Stomach (tissue), 8 donors: ENCODE measurements at regions not wholly inside any gene's neighbourhood (a gene's known extent, or its start where the extent isn't known, plus 50 kb on each side); places are given as distances from the start of the nearest gene placed in this dataset.

Experiments used
- DNase-seq, 2 donors: peaks; one replicate each; pipeline versions ENCODE4 v3.0.0 to v3.0.0-alpha.2; 2013 to 2019
- H3K27ac ChIP-seq, 5 donors: fragments of 200-600 bp in 4 of 5; sonication (generic) in 4 of 5; one replicate each; pipeline ENCODE4 v1.5.1; 2013 to 2019; ENCODE audit warnings: mild to moderate bottlenecking in 1 of 5, moderate library complexity in 1 of 5
- H3K27me3 ChIP-seq, 3 donors: fragments of 200-600 bp; sonication (generic); one replicate each; pipeline ENCODE4 v1.5.1; 2017 to 2019; ENCODE audit warnings: mixed run types in 1 of 3
- H3K36me3 ChIP-seq, 4 donors: fragments of 200-600 bp; sonication (generic); 1 replicate in 3 of 4; 2 replicates in 1 of 4; pipeline ENCODE4 v1.5.1; 2016 to 2019
- H3K4me1 ChIP-seq, 4 donors: fragments of 200-600 bp; sonication (generic); one replicate each; pipeline ENCODE4 v1.5.1; 2016 to 2019
- H3K4me3 ChIP-seq, 4 donors: fragments of 200-600 bp; sonication (generic) in 3 of 4; one replicate each; pipeline ENCODE4 v1.5.1; 2016 to 2019; ENCODE audit warnings: mild to moderate bottlenecking in 1 of 4
- H3K9me3 ChIP-seq, 4 donors: fragments of 200-600 bp; sonication (generic); one replicate each; pipeline ENCODE4 v1.5.1; 2016 to 2019
- EP300 ChIP-seq: sonication (generic); formaldehyde crosslinking; IDR thresholded peaks from one replicate; pipeline ENCODE4 v1.6.1; 2017; ENCODE audit warnings: antibody characterized with exemption
- POLR2A ChIP-seq, 4 donors: fragments of 450-650 bp; IDR thresholded peaks; one replicate each; pipeline ENCODE4 v1.6.1; 2016; ENCODE audit warnings: antibody characterized with exemption in 4 of 4, control low read depth in 2 of 4, mild to moderate bottlenecking in 1 of 4, moderate library complexity in 1 of 4
- POLR2AphosphoS5 ChIP-seq, 3 donors: sonication (generic); formaldehyde crosslinking; IDR thresholded peaks; one replicate each; pipeline ENCODE4 v1.6.1; 2016; ENCODE audit warnings: antibody characterized with exemption in 3 of 3
- WGBS, 5 donors: extraction: QIAGEN DNeasy Blood & Tissue Kit in 3 of 5; methylation state at CpG; one replicate each; pipeline versions ENCODE4 v1.1.5 to v1.1.7; 2013 to 2018; 5-methylcytosine and 5-hydroxymethylcytosine counted together
- intact Hi-C: fragments of 100-400 bp; cut with DNase I; formaldehyde crosslinking; loops from one replicate; pipeline ENCODE4 v1.15.1; 2023; ENCODE audit warnings: low total_unique reads
- TF ChIP-seq, protein P1 (sequence below), 7 experiments: fragments of 450-650 bp in 4 of 7; fragments of 200-600 bp in 3 of 7; sonication (generic) in 3 of 7; IDR thresholded peaks; one replicate each; pipeline ENCODE4 v1.5.1; 2016 to 2019; ENCODE audit warnings: antibody characterized with exemption in 7 of 7, control low read depth in 2 of 7, mild to moderate bottlenecking in 1 of 7
- donor health status: healthy with polysubstance abuse.
- donor health status: Bipolar disorder and iron deficiency.
- donor health status: healthy.

DNA sequence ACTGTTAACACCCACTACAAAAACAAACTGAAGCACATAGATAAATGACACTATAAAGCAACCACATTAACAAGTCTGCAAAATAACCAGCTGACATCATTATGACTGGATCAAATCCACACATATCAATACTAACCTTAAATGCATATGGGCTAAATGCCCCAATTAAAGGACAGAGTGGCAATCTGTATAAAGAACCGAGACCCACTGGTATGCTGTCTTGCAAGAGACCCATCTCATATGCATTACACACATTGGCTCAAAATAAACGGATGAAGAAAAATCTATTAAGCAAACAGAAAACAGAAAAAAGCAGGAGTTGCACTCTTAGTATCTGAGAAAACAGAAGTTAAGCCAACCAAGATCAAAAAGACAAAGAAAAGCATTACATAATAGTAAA is 1375.4 kb downstream of the ZPLD1 start:
- Histone ChIP-seq H3K27ac (no peak overlapping the region), H3K4me1 (no peaks in the 10 kb centered on the region), H3K36me3 (no peaks in the 10 kb centered on the region), H3K9me3 (peaks cover 0 to 29% (median 16%) of the 10 kb centered on the region in 4 donors), H3K27me3 (no peaks in the 10 kb centered on the region), H3K4me3 (no peak overlapping the region)
- intact Hi-C loops = no loop called here
- TF ChIP-seq POLR2AphosphoS5 (IDR thresholded peaks at IDR 0.05) (no peak), POLR2A (IDR thresholded peaks at IDR 0.05) (no peak)
- WGBS, 5 donors = 74 to 89% (median 81%) methylated on average over 2 of the region's 2 CpGs
- no peak for DNase-seq

- H3K27ac ChIP-seq = no peak overlapping the region
- TF ChIP-seq POLR2A (IDR thresholded peaks at IDR 0.05) (no peak), POLR2AphosphoS5 (IDR thresholded peaks at IDR 0.05) (no peak), EP300 (no peak)
- TF ChIP-seq, protein P1, sequence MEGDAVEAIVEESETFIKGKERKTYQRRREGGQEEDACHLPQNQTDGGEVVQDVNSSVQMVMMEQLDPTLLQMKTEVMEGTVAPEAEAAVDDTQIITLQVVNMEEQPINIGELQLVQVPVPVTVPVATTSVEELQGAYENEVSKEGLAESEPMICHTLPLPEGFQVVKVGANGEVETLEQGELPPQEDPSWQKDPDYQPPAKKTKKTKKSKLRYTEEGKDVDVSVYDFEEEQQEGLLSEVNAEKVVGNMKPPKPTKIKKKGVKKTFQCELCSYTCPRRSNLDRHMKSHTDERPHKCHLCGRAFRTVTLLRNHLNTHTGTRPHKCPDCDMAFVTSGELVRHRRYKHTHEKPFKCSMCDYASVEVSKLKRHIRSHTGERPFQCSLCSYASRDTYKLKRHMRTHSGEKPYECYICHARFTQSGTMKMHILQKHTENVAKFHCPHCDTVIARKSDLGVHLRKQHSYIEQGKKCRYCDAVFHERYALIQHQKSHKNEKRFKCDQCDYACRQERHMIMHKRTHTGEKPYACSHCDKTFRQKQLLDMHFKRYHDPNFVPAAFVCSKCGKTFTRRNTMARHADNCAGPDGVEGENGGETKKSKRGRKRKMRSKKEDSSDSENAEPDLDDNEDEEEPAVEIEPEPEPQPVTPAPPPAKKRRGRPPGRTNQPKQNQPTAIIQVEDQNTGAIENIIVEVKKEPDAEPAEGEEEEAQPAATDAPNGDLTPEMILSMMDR (IDR thresholded peaks at IDR 0.05) = no peak
- 81 to 95% (median 88%) methylated on average over 1 of the region's 1 CpG for WGBS, 5 donors
Observed at GRCh38 chr3:103813955-103814354, 1379.1 kb downstream of the ZPLD1 start.

GRCh38 chr3:103818398-103818797 is 1383.6 kb downstream of the ZPLD1 start:
- Histone ChIP-seq H3K27ac (no peak overlapping the region), H3K36me3 (no peaks in the 10 kb centered on the region), H3K4me3 (no peak overlapping the region), H3K9me3 (peaks cover 0 to 4% (median 2%) of the 10 kb centered on the region in 4 donors), H3K27me3 (no peaks in the 10 kb centered on the region), H3K4me1 (no peaks in the 10 kb centered on the region)
- intact Hi-C loops = no loop called here
- DNase-seq = no peak
- TF ChIP-seq POLR2AphosphoS5 (IDR thresholded peaks at IDR 0.05) = no peak
- 45 to 61% (median 55%) methylated on average over 3 of the region's 3 CpGs for WGBS, 5 donors

More at GRCh38 chr3:103813955-103814354, 1379.1 kb downstream of the ZPLD1 start:
- no peaks in the 10 kb centered on the region for H3K36me3 ChIP-seq
- H3K4me3 ChIP-seq = no peak overlapping the region
- intact Hi-C loops = no loop called here
- peaks cover 0 to 10% (median 7%) of the 10 kb centered on the region in 4 donors for H3K9me3 ChIP-seq
- H3K4me1 ChIP-seq = no peaks in the 10 kb centered on the region
- no peaks in the 10 kb centered on the region for H3K27me3 ChIP-seq
- peak in 1 of 2 donors; percentile 11 for DNase-seq

DNA sequence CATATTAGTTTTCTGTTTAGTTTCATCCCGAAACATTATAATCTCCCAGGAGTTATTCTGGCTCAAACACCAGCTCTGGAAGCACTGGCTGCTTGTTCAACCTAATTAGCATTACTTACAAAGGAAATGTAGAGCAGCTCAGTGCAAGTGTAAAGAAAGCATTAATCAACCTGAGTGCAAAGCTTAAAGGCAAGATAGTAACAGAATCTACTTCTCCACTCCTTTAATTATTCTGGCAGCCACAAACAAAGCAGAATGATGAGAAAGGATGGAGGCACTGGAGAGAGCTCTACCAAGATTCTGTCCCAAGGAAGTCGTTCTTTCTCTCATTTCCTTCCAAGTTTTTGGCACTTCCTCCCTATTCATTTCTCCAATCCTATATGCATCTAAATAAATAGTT is 1384.0 kb downstream of the ZPLD1 start:
- no peak for TF ChIP-seq POLR2AphosphoS5 (IDR thresholded peaks at IDR 0.05)
- TF ChIP-seq, protein P1 (IDR thresholded peaks at IDR 0.05) = no peak
- no peak for TF ChIP-seq EP300
- TF ChIP-seq POLR2A (IDR thresholded peaks at IDR 0.05) = no peak
- Histone ChIP-seq H3K9me3 (peaks cover 0 to under 1% (median 0%) of the 10 kb centered on the region in 4 donors), H3K27me3 (no peaks in the 10 kb centered on the region), H3K27ac (no peak overlapping the region), H3K36me3 (no peaks in the 10 kb centered on the region), H3K4me3 (no peak overlapping the region), H3K4me1 (no peaks in the 10 kb centered on the region)
- peak in 1 of 2 donors; percentile 20 for DNase-seq
- intact Hi-C loops = no loop called here
- WGBS, 5 donors = 9 to 23% (median 21%) methylated on average over 2 of the region's 2 CpGs

GRCh38 chr3:103825586-103825985 is 1390.8 kb downstream of the ZPLD1 start:
- DNase-seq = no peak
- no peak overlapping the region for H3K27ac ChIP-seq
- H3K27me3 ChIP-seq = no peaks in the 10 kb centered on the region
- H3K4me1 ChIP-seq = no peaks in the 10 kb centered on the region
- peaks cover 0 to 8% (median 2%) of the 10 kb centered on the region in 4 donors for H3K9me3 ChIP-seq
- no peak overlapping the region for H3K4me3 ChIP-seq
- TF ChIP-seq EP300 (no peak), POLR2AphosphoS5 (IDR thresholded peaks at IDR 0.05) (no peak), POLR2A (IDR thresholded peaks at IDR 0.05) (no peak)
- TF ChIP-seq, protein P1 (IDR thresholded peaks at IDR 0.05) = no peak
- intact Hi-C loops = no loop called here
- H3K36me3 ChIP-seq = no peaks in the 10 kb centered on the region
